Ramos (cell line): ENCODE measurements at regions not wholly inside any gene's neighbourhood (a gene's known extent, or its start where the extent isn't known, plus 50 kb on each side); places are given as distances from the start of the nearest gene placed in this dataset.
"Not testable (repeated sequence)": the region's sequence is repeated elsewhere in the genome, so short reads cannot be mapped to it uniquely, and the experiment has no call there.

Experiments
- in situ Hi-C: fragments of 300-500 bp; cut with MboI; formaldehyde crosslinking; loops from one replicate; pipeline ENCODE4 v1.14.3; 2022; ENCODE audit warnings: low sequenced_read_pairs; ENCODE audit not compliant: unreplicated experiment

- in situ Hi-C loops, result no loop called here
These were observed 1303.1 kb upstream of the TMEM132C start for GRCh38 chr12:126963825-126964224.

GRCh38 chr12:126966498-126966897 is 1300.5 kb upstream of the TMEM132C start:
- in situ Hi-C loops, result no loop called here

- in situ Hi-C loops, result no loop called here
These were observed 1299.8 kb upstream of the TMEM132C start for GRCh38 chr12:126967152-126967551.

GRCh38 chr12:126974779-126975178 is 1292.2 kb upstream of the TMEM132C start:
- in situ Hi-C loops, result no loop called here

- in situ Hi-C loops, result no loop called here
These were observed 1290.4 kb upstream of the TMEM132C start for GRCh38 chr12:126976579-126976978.

- in situ Hi-C loops, result not testable (repeated sequence)
These were observed 1287.4 kb upstream of the TMEM132C start for GRCh38 chr12:126979564-126979963.

- in situ Hi-C loops, result no loop called here
These were observed 1284.3 kb upstream of the TMEM132C start for GRCh38 chr12:126982707-126983106.

- in situ Hi-C loops, result not testable (repeated sequence)
These were observed 1283.2 kb upstream of the TMEM132C start for GRCh38 chr12:126983735-126984134.

GRCh38 chr12:126985663-126986062 is 1281.3 kb upstream of the TMEM132C start:
- in situ Hi-C loops, result not testable (repeated sequence)

GRCh38 chr12:126989532-126989931 is 1277.4 kb upstream of the TMEM132C start:
- in situ Hi-C loops, result no loop called here

GRCh38 chr12:126993898-126994297 is 1273.1 kb upstream of the TMEM132C start:
- in situ Hi-C loops, result no loop called here

GRCh38 chr12:126994599-126994998 is 1272.4 kb upstream of the TMEM132C start:
- in situ Hi-C loops, result no loop called here

- in situ Hi-C loops, result no loop called here
These were observed 1268.9 kb upstream of the TMEM132C start for GRCh38 chr12:126998031-126998430.

- in situ Hi-C loops, result no loop called here
These were observed 1268.2 kb upstream of the TMEM132C start for GRCh38 chr12:126998747-126999285.

GRCh38 chr12:126999352-126999751 is 1267.6 kb upstream of the TMEM132C start:
- in situ Hi-C loops, result no loop called here

GRCh38 chr12:127005406-127005805 is 1261.6 kb upstream of the TMEM132C start:
- in situ Hi-C loops, result no loop called here

GRCh38 chr12:127006972-127007371 is 1260.0 kb upstream of the TMEM132C start:
- in situ Hi-C loops, result no loop called here

GRCh38 chr12:127008755-127009403 is 1258.1 kb upstream of the TMEM132C start:
- in situ Hi-C loops, result no loop called here

- in situ Hi-C loops, result no loop called here
These were observed 1254.9 kb upstream of the TMEM132C start for GRCh38 chr12:127012109-127012508.

- in situ Hi-C loops, result no loop called here
These were observed 1253.8 kb upstream of the TMEM132C start for GRCh38 chr12:127013197-127013596.

GRCh38 chr12:127014079-127014478 is 1252.9 kb upstream of the TMEM132C start:
- in situ Hi-C loops, result no loop called here

GRCh38 chr12:127024791-127025190 is 1242.2 kb upstream of the TMEM132C start:
- in situ Hi-C loops, result no loop called here
